T-helper 17 cell (primary cell): ENCODE measurements at regions not wholly inside any gene's neighbourhood (a gene's known extent, or its start where the extent isn't known, plus 50 kb on each side); places are given as distances from the start of the nearest gene placed in this dataset.

Experiments
- ATAC-seq: fragments of 150-1000 bp; cut with Tn5 transposase; 2 replicates; pipeline ENCODE4 v1.10.0; 2021; ENCODE audit warnings: mild to moderate bottlenecking, moderate library complexity
- DNase-seq, 3 donors: peaks; one replicate each; pipeline versions ENCODE4 v3.0.0 to v3.0.0-alpha.2; 2020 to 2021
- H3K9me3 ChIP-seq: one replicate; pipeline ENCODE4 v1.7.0; 2013; ENCODE audit warnings: low read length, mild to moderate bottlenecking; ENCODE audit not compliant: control insufficient read depth, poor library complexity, severe bottlenecking
- H3K27ac Mint-ChIP-seq: one replicate; pipeline ENCODE4 v1.8.0; 2022; ENCODE audit warnings: mild to moderate bottlenecking, moderate library complexity, mixed read lengths
- H3K27me3 Mint-ChIP-seq: one replicate; pipeline ENCODE4 v1.8.0; 2022; ENCODE audit warnings: mixed read lengths
- H3K36me3 Mint-ChIP-seq: one replicate; pipeline ENCODE4 v1.8.0; 2022; ENCODE audit warnings: low read depth, mixed read lengths
- H3K4me1 Mint-ChIP-seq: one replicate; pipeline ENCODE4 v1.8.0; 2022; ENCODE audit warnings: mild to moderate bottlenecking, mixed read lengths
- H3K4me3 Mint-ChIP-seq: one replicate; pipeline ENCODE4 v1.8.0; 2022; ENCODE audit warnings: mild to moderate bottlenecking, moderate library complexity, mixed read lengths

DNA sequence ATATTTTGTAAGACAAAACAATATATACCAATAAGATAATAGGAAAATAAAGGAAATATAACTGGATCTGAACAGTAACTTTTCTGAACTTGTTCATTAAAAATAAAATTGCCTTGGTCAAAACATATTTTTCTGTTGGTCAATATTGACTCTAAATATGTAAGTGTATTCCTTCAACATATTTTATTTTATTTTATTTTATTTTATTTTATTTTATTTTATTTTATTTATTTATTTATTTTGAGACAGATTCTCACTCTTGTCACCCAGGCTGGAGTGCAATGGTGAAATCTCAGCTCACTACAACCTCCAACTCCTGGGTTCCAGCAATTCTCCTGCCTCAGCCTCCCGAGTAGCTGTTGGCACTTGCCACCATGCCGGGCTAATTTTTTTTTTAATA lies 571.0 kb downstream of the NR2F1-AS1 start:
- Mint-ChIP-seq H3K27me3 (no peaks in the 10 kb centered on the region), H3K4me3 (no peak overlapping the region), H3K4me1 (no peaks in the 10 kb centered on the region), H3K36me3 (no peaks in the 10 kb centered on the region), H3K27ac (no peak overlapping the region)
- no peak for ATAC-seq
- DNase-seq: no peak
- no peaks in the 10 kb centered on the region for H3K9me3 ChIP-seq

DNA sequence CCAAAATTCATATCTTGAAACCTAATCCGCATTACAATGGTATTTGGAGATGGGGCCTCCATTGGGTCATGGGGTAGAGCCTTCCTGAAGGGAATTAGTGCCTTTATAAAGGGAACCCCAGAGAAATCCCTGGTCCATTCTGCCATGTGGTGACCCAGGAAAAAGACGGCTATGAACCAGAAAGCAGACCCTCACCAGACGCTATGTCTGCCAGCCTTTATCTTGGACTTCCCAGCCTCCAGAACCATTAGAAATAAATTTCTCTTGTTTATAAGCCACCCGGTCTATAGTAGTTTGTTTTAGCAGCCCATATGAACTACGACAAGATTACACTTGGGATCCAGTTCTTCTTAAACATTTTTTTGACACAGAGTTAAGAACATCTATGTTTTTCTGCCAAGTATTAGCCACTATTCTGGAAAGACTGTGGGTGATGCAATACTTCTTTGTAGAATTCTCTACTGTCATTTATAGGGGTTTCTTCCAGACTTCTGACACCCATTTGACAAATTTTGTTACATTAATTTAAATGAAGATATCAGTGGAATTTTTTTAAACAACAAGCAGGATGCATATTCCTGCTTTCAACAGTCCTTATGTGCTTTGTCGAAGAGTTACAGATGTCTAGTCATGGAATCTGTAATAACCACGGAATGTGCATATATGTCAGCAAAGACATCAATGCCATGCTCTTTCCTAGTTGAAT lies 572.4 kb downstream of the NR2F1-AS1 start:
- Mint-ChIP-seq H3K4me1 (no peaks in the 10 kb centered on the region), H3K36me3 (no peaks in the 10 kb centered on the region), H3K27ac (no peak overlapping the region), H3K27me3 (no peaks in the 10 kb centered on the region), H3K4me3 (no peak overlapping the region)
- no peak for ATAC-seq
- H3K9me3 ChIP-seq: no peaks in the 10 kb centered on the region
- no peak for DNase-seq

- Mint-ChIP-seq H3K36me3 (no peaks in the 10 kb centered on the region), H3K27me3 (no peaks in the 10 kb centered on the region), H3K4me1 (no peaks in the 10 kb centered on the region), H3K4me3 (no peak overlapping the region), H3K27ac (no peak overlapping the region)
- DNase-seq (no peak), ATAC-seq (no peak)
- no peaks in the 10 kb centered on the region for H3K9me3 ChIP-seq
Observed at GRCh38 chr5:93006915-93007314, 574.1 kb downstream of the NR2F1-AS1 start.

GRCh38 chr5:92998456-92998855 lies 582.6 kb downstream of the NR2F1-AS1 start:
- Mint-ChIP-seq H3K4me1 (no peaks in the 10 kb centered on the region), H3K27me3 (no peaks in the 10 kb centered on the region), H3K27ac (no peak overlapping the region), H3K4me3 (no peak overlapping the region), H3K36me3 (no peaks in the 10 kb centered on the region)
- DNase-seq: no peak
- H3K9me3 ChIP-seq: no peaks in the 10 kb centered on the region
- no peak for ATAC-seq

GRCh38 chr5:92994392-92994791 lies 586.6 kb downstream of the NR2F1-AS1 start:
- ATAC-seq (no peak), DNase-seq (no peak)
- H3K27ac Mint-ChIP-seq: no peak overlapping the region
- no peak overlapping the region for H3K4me3 Mint-ChIP-seq
- H3K9me3 ChIP-seq: no peaks in the 10 kb centered on the region
- no peaks in the 10 kb centered on the region for H3K36me3 Mint-ChIP-seq
- no peaks in the 10 kb centered on the region for H3K27me3 Mint-ChIP-seq
- H3K4me1 Mint-ChIP-seq: no peaks in the 10 kb centered on the region

GRCh38 chr5:92992073-92992472 lies 588.9 kb downstream of the NR2F1-AS1 start:
- no peak overlapping the region for H3K27ac Mint-ChIP-seq
- DNase-seq (no peak), ATAC-seq (no peak)
- no peaks in the 10 kb centered on the region for H3K4me1 Mint-ChIP-seq
- H3K36me3 Mint-ChIP-seq: no peaks in the 10 kb centered on the region
- H3K9me3 ChIP-seq: no peaks in the 10 kb centered on the region
- no peaks in the 10 kb centered on the region for H3K27me3 Mint-ChIP-seq
- no peak overlapping the region for H3K4me3 Mint-ChIP-seq

DNA sequence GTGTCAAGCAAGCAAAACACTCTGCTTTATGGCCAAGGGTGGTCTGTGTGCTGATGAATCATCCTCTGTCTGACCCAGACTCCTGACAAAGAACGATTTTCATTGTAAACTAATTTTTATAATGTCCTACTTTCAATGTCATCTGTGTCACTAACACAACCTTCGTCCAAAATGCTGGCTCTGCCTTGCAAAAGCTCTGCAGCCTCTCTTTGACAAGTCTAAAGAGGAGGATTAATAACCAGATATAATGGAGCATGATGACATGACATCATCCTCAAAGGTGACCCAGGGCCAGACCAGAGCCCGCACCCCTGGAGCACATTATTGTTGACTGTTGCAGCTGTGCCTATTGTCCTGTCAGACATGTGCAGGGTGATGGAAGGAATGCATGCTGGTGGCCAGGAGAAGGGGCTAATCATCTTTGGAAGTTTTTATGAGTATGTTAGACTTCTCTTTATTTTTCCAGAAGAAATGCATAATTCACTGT lies 589.4 kb downstream of the NR2F1-AS1 start:
- H3K36me3 Mint-ChIP-seq: no peaks in the 10 kb centered on the region
- no peaks in the 10 kb centered on the region for H3K27me3 Mint-ChIP-seq
- H3K27ac Mint-ChIP-seq: no peak overlapping the region
- H3K4me3 Mint-ChIP-seq: no peak overlapping the region
- no peak for DNase-seq
- H3K4me1 Mint-ChIP-seq: no peaks in the 10 kb centered on the region
- ATAC-seq: no peak
- no peaks in the 10 kb centered on the region for H3K9me3 ChIP-seq

- no peak for DNase-seq
- Mint-ChIP-seq H3K36me3 (no peaks in the 10 kb centered on the region), H3K27ac (no peak overlapping the region), H3K4me3 (no peak overlapping the region), H3K27me3 (no peaks in the 10 kb centered on the region), H3K4me1 (no peaks in the 10 kb centered on the region)
- no peaks in the 10 kb centered on the region for H3K9me3 ChIP-seq
- ATAC-seq: no peak
Observed at GRCh38 chr5:92990771-92991170, 590.2 kb downstream of the NR2F1-AS1 start.

- no peak overlapping the region for H3K27ac Mint-ChIP-seq
- DNase-seq: no peak
- ATAC-seq: no peak
- no peaks in the 10 kb centered on the region for H3K9me3 ChIP-seq
- no peaks in the 10 kb centered on the region for H3K4me1 Mint-ChIP-seq
- no peaks in the 10 kb centered on the region for H3K36me3 Mint-ChIP-seq
- no peaks in the 10 kb centered on the region for H3K27me3 Mint-ChIP-seq
- no peak overlapping the region for H3K4me3 Mint-ChIP-seq
Observed at GRCh38 chr5:92981001-92981400, 600.0 kb downstream of the NR2F1-AS1 start.

DNA sequence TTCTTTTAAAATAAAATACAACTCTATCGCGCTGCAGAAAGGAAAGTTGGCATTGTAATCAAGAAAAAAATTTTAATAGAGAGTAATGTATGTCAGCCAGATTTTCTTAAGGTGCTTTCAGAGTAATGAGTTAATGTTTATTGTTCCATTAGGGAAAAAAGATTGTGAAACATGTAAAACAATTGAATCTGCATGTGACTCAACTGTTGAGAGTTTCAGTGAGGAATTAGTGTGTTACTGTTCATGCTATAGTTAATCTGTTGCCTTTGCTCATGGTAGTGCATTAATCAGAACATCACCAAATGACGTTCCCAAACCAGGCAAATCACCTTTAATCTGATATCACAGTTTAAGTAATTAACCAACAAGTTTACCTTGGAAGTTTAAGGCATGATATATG lies 600.5 kb downstream of the NR2F1-AS1 start:
- Mint-ChIP-seq H3K4me1 (no peaks in the 10 kb centered on the region), H3K27ac (no peak overlapping the region), H3K36me3 (no peaks in the 10 kb centered on the region), H3K4me3 (no peak overlapping the region), H3K27me3 (no peaks in the 10 kb centered on the region)
- DNase-seq: no peak
- H3K9me3 ChIP-seq: no peaks in the 10 kb centered on the region
- ATAC-seq: no peak

GRCh38 chr5:92979716-92980115 lies 601.3 kb downstream of the NR2F1-AS1 start:
- H3K9me3 ChIP-seq: no peaks in the 10 kb centered on the region
- DNase-seq: no peak
- no peak overlapping the region for H3K27ac Mint-ChIP-seq
- H3K4me1 Mint-ChIP-seq: no peaks in the 10 kb centered on the region
- H3K36me3 Mint-ChIP-seq: no peaks in the 10 kb centered on the region
- H3K4me3 Mint-ChIP-seq: no peak overlapping the region
- ATAC-seq: no peak
- no peaks in the 10 kb centered on the region for H3K27me3 Mint-ChIP-seq

GRCh38 chr5:92977846-92978540 lies 603.0 kb downstream of the NR2F1-AS1 start:
- H3K36me3 Mint-ChIP-seq: no peaks in the 10 kb centered on the region
- DNase-seq (no peak), ATAC-seq (no peak)
- H3K27ac Mint-ChIP-seq: no peak overlapping the region
- no peaks in the 10 kb centered on the region for H3K27me3 Mint-ChIP-seq
- no peaks in the 10 kb centered on the region for H3K4me1 Mint-ChIP-seq
- H3K4me3 Mint-ChIP-seq: no peak overlapping the region
- no peaks in the 10 kb centered on the region for H3K9me3 ChIP-seq

GRCh38 chr5:92976156-92976555 lies 604.9 kb downstream of the NR2F1-AS1 start:
- Mint-ChIP-seq H3K4me3 (no peak overlapping the region), H3K36me3 (no peaks in the 10 kb centered on the region), H3K27ac (no peak overlapping the region), H3K27me3 (no peaks in the 10 kb centered on the region), H3K4me1 (no peaks in the 10 kb centered on the region)
- no peaks in the 10 kb centered on the region for H3K9me3 ChIP-seq
- DNase-seq: no peak
- ATAC-seq: no peak

DNA sequence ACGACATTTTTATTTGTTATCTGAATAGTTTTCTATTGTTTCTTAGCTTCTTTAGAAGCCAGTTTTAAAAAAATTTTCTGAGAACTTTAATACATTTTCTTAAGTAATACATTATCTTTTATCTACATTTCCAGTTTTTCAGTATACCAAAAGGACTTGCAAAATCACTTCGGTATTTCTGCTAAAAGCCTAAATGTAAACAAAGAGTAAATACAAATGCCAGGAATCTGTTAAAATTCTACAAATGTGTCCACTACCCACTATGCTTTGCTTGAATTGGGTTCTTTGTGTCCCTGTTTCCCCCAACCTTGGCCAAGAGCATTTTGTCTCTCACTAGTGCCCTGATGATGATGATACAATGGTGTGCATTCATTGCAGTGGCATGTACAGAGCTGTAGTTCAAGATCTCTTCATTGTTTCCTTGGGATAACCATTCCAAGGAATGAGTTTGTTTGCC lies 611.2 kb downstream of the NR2F1-AS1 start:
- Mint-ChIP-seq H3K36me3 (no peaks in the 10 kb centered on the region), H3K4me1 (no peaks in the 10 kb centered on the region), H3K27ac (no peak overlapping the region), H3K27me3 (no peaks in the 10 kb centered on the region), H3K4me3 (no peak overlapping the region)
- H3K9me3 ChIP-seq: no peaks in the 10 kb centered on the region
- ATAC-seq (no peak), DNase-seq (no peak)
